Transverse colon (tissue), 4 donors: ENCODE measurements at regions not wholly inside any gene's neighbourhood (a gene's known extent, or its start where the extent isn't known, plus 50 kb on each side); places are given as distances from the start of the nearest gene placed in this dataset.

Experiments
- CTCF ChIP-seq, 5 experiments: fragments of 200-600 bp in 3 of 5; fragments of 450-650 bp in 2 of 5; sonication (generic) in 3 of 5; IDR thresholded peaks; 1 replicate in 2 of 5; 2 replicates in 3 of 5; pipeline ENCODE4 v1.5.1; 2016 to 2017; ENCODE audit warnings: antibody characterized with exemption in 5 of 5, inconsistent platforms in 3 of 5, mild to moderate bottlenecking in 2 of 5, moderate library complexity in 1 of 5
- EP300 ChIP-seq: sonication (generic); formaldehyde crosslinking; IDR thresholded peaks from one replicate; pipeline ENCODE4 v1.6.1; 2017; ENCODE audit warnings: antibody characterized with exemption, low read depth
- POLR2A ChIP-seq: fragments of 450-650 bp; IDR thresholded peaks from one replicate; pipeline ENCODE4 v1.6.1; 2016; ENCODE audit warnings: antibody characterized with exemption, mild to moderate bottlenecking, moderate library complexity
- POLR2AphosphoS5 ChIP-seq, 3 donors: sonication (generic); formaldehyde crosslinking; IDR thresholded peaks; one replicate each; pipeline ENCODE4 v1.6.1; 2016; ENCODE audit warnings: antibody characterized with exemption in 3 of 3

- no peak for TF ChIP-seq EP300
- no peak for TF ChIP-seq POLR2AphosphoS5 (IDR thresholded peaks at IDR 0.05)
- no peak for TF ChIP-seq CTCF (IDR thresholded peaks at IDR 0.05)
- no peak for TF ChIP-seq POLR2A
These were observed 323.4 kb downstream of the PCDH7 start for GRCh38 chr4:31043382-31044062.
